ENCODE measurements at regions not wholly inside any gene's neighbourhood (a gene's known extent, or its start where the extent isn't known, plus 50 kb on each side); places are given as distances from the start of the nearest gene placed in this dataset.
"Not testable (repeated sequence)": the region's sequence is repeated elsewhere in the genome, so short reads cannot be mapped to it uniquely, and the experiment has no call there.

GRCh38 chr17:56718515-56718914 lies 115.2 kb downstream of the C17orf67 start:
- no peak overlapping the region for H3K27ac Mint-ChIP-seq (ENCODE audit: unreplicated experiment)
- no peak overlapping the region for H3K4me3 Mint-ChIP-seq
- DNase-seq (ENCODE audit: low read depth, low spot score) = no peak
- peaks cover 11% of the 10 kb centered on the region for H3K27me3 Mint-ChIP-seq (ENCODE audit: low read depth)
- H3K9me3 Mint-ChIP-seq = no peaks in the 10 kb centered on the region
- no peaks in the 10 kb centered on the region for H3K4me1 Mint-ChIP-seq
- no peak for TF ChIP-seq CTCF (conservative IDR thresholded peaks at IDR 0.05)
- no peaks in the 10 kb centered on the region for H3K36me3 Mint-ChIP-seq (ENCODE audit: low read depth)

GRCh38 chr17:56723421-56723820 lies 110.3 kb downstream of the C17orf67 start:
- Mint-ChIP-seq H3K4me3 (no peak overlapping the region), H3K27me3 (ENCODE audit: low read depth) (no peaks in the 10 kb centered on the region)
- no peak for TF ChIP-seq CTCF (conservative IDR thresholded peaks at IDR 0.05)

GRCh38 chr17:56724664-56725063 lies 109.1 kb downstream of the C17orf67 start:
- Mint-ChIP-seq H3K27ac (ENCODE audit: unreplicated experiment) (no peak overlapping the region), H3K4me3 (no peak overlapping the region), H3K36me3 (ENCODE audit: low read depth) (no peaks in the 10 kb centered on the region), H3K9me3 (no peaks in the 10 kb centered on the region), H3K4me1 (no peaks in the 10 kb centered on the region), H3K27me3 (ENCODE audit: low read depth) (peaks cover 3% of the 10 kb centered on the region)
- no peak for DNase-seq (ENCODE audit: low read depth, low spot score)
- no peak for TF ChIP-seq CTCF (conservative IDR thresholded peaks at IDR 0.05)

More at GRCh38 chr17:56723421-56723820, 110.3 kb downstream of the C17orf67 start:
- Mint-ChIP-seq H3K27ac (ENCODE audit: unreplicated experiment) (no peak overlapping the region), H3K4me1 (no peaks in the 10 kb centered on the region), H3K9me3 (no peaks in the 10 kb centered on the region), H3K36me3 (ENCODE audit: low read depth) (no peaks in the 10 kb centered on the region)
- DNase-seq (ENCODE audit: low read depth, low spot score) = no peak

- Mint-ChIP-seq H3K27ac (ENCODE audit: unreplicated experiment) (no peak overlapping the region), H3K4me1 (no peaks in the 10 kb centered on the region), H3K4me3 (no peak overlapping the region), H3K36me3 (ENCODE audit: low read depth) (no peaks in the 10 kb centered on the region), H3K9me3 (no peaks in the 10 kb centered on the region), H3K27me3 (ENCODE audit: low read depth) (peaks cover 4% of the 10 kb centered on the region)
- DNase-seq (ENCODE audit: low read depth, low spot score) = no peak
- TF ChIP-seq CTCF (conservative IDR thresholded peaks at IDR 0.05) = no peak
Observed at GRCh38 chr17:56725144-56725543, 108.6 kb downstream of the C17orf67 start.

- no peaks in the 10 kb centered on the region for H3K4me1 Mint-ChIP-seq
- H3K4me3 Mint-ChIP-seq = no peak overlapping the region
- no peak for TF ChIP-seq CTCF (conservative IDR thresholded peaks at IDR 0.05)
- H3K27me3 Mint-ChIP-seq (ENCODE audit: low read depth) = peaks cover 7% of the 10 kb centered on the region
- H3K36me3 Mint-ChIP-seq (ENCODE audit: low read depth) = no peaks in the 10 kb centered on the region
- DNase-seq (ENCODE audit: low read depth, low spot score) = no peak
- H3K27ac Mint-ChIP-seq (ENCODE audit: unreplicated experiment) = no peak overlapping the region
- H3K9me3 Mint-ChIP-seq = peaks cover 2% of the 10 kb centered on the region
Observed at GRCh38 chr17:56727876-56728617, 105.7 kb downstream of the C17orf67 start.

- not testable (repeated sequence) for DNase-seq (ENCODE audit: low read depth, low spot score); H3K36me3 Mint-ChIP-seq (ENCODE audit: low read depth); H3K9me3 Mint-ChIP-seq; H3K4me1 Mint-ChIP-seq; H3K4me3 Mint-ChIP-seq; H3K27me3 Mint-ChIP-seq (ENCODE audit: low read depth); H3K27ac Mint-ChIP-seq (ENCODE audit: unreplicated experiment)
Observed at GRCh38 chr17:56731096-56731495, 102.6 kb downstream of the C17orf67 start.

Data from neural crest cell (in vitro differentiated cells).